GM21786 (cell line): ENCODE measurements at regions not wholly inside any gene's neighbourhood (a gene's known extent, or its start where the extent isn't known, plus 50 kb on each side); places are given as distances from the start of the nearest gene placed in this dataset.

ENCODE experiments used
- ATAC-seq: cut with Tn5 transposase; IDR thresholded peaks from one replicate; pipeline ENCODE4 v1.9.1; 2021; ENCODE audit not compliant: unreplicated experiment

- no peak for ATAC-seq
These were observed 91.8 kb upstream of the ST6GAL2 start for GRCh38 chr2:106977717-106978116.

- no peak for ATAC-seq
These were observed 92.7 kb upstream of the ST6GAL2 start for GRCh38 chr2:106978647-106979046.

DNA sequence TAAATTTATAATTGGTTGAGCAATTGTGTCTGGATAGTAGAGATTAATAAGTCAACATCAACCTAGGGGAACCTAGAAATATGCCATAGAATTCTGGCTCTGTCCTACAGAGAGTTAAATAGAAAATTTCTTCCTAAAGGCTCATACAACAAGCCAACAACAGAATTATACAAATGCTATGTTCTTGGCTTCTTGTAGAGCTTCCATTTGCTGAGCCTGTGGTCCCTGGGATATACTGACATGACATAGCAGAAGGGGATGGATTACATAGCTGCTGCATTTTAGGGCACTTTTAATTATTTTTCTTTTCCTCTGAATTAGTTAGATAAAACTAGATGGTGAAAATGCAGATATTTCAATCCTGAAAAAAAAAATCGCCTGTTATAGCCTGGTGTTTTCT, 95.5 kb upstream of the ST6GAL2 start:
- ATAC-seq: no peak

- no peak for ATAC-seq
These were observed 96.4 kb upstream of the ST6GAL2 start for GRCh38 chr2:106982350-106982749.

DNA sequence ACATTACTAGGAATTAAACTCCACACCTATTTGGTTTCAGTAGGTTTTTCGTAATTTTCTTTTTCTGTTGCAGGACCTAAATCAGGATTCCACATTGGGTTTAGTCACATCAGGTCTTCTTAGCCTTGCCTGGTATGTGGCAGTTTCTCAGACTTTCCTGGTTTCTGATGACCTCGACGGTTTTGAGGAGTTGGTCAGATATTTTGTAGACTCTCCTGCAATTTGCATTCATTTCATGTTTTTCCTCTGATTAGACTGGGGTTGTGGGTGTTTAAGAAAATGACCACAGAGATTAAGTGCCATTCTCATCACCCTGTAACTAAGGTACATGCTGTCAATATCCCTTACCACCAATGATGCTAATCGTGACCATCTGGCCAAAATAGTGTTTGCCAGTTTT, 97.3 kb upstream of the ST6GAL2 start:
- no peak for ATAC-seq

DNA sequence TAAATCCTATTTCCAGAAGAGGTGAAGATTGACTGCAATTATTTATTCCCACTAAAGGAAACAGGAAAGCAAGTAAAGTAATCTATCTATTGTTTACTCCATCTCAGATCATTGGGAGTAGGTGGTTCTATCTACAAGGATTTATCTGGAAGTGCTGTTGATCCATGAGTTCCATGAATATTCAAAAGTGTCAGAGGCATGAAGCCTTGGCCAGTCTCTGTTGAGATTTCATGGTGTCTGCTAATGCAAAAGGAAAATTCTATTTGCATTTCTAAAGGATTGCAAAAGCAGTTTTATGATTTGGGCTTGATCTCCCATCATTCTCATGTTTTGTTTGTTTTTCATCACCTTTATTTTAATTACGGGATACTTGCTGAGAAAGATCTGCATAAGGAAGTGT, 102.4 kb upstream of the ST6GAL2 start:
- ATAC-seq: no peak

DNA sequence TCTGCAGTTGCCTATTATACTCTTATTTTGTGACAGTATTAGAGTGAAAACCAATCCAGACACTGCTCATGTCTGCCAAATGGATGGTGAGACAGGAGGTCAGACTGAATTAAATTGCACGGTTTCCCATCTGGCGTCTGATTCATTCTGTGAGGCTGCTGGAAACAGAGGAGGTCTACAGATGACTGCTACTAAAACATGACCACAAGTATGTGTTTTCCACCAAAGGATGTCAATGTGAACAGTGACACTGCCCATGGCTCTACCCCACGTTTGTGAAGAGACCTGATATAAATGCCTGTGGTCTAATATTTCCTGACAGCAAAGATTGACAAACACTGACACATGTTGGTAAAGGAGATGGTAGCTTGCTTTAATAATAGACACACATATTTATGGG, 104.3 kb upstream of the ST6GAL2 start:
- no peak for ATAC-seq

DNA sequence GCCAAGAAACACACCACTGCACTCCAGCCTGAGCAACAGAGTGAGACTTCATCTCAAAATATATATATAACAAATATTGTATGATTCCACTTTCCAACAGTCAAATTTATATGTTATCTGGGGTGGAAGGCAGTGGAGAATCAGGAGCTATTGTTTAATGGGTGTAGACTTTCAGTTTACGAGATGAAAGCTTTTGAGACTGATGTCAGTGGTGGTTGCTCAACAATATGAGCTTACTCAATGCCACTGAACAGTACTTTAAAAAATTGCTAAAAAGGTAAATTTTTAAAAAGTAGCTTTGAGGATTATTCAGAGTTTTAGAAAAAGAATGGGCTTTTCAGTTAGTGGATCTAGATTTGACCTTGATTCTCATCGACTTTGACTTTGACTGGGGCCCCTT, 105.9 kb upstream of the ST6GAL2 start:
- ATAC-seq: no peak

DNA sequence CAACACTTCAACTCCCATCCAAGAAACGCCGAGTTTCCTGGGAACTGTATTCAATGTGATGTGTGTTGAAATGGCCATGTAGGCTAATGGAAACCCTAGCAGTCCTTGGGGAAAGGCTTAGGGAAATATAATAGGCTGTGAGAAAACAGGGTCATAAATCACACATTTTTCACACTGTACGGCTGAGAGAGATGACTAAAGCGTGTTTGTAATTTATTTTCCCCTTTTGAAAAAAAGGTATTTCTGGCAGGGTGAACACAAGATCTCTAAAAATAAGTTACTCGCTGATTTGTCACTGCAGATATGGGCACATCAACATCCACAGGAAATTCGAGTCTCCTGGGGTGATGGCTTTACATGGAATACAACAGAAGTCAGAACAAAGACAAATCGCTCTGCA, 109.6 kb upstream of the ST6GAL2 start:
- ATAC-seq: no peak

- no peak for ATAC-seq
These were observed 110.3 kb upstream of the ST6GAL2 start for GRCh38 chr2:106996171-106996769.

DNA sequence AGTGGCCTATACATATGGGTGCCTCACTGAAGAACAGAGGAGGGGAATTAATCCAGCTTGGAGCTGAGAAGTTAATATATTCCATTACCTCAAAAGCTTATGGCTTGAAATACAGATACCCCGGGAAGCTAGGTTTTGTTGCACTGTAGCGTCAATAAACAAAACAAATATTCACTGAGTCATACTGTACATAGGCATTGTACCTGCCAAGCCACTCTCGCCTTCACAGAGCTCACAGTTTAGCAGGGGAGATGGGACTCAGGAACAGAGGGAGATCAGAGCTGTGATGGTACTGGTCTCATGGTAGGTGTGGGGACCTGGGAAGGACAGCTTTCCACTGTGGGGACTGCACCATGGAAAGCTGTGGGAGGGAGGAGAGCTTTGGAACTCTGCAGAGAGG, 111.2 kb upstream of the ST6GAL2 start:
- no peak for ATAC-seq

DNA sequence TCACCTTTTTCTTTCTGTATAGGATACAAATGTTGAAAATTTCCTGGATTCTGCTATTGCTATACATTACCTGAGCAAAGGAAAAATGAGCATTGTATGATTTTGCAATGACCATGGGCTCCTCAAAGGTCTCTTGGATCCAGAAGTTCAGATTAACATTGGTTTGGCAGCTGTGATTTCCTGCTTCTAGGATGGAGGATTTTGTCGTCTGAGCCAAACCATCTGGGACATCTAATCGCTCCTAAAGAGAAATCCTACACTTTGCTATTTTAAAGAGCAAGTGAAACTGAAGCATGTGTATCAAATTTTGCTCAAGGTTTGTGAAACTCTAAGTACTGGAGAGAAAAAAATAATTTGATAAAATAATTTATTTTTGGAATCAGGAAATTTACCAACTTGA, 115.1 kb upstream of the ST6GAL2 start:
- no peak for ATAC-seq

DNA sequence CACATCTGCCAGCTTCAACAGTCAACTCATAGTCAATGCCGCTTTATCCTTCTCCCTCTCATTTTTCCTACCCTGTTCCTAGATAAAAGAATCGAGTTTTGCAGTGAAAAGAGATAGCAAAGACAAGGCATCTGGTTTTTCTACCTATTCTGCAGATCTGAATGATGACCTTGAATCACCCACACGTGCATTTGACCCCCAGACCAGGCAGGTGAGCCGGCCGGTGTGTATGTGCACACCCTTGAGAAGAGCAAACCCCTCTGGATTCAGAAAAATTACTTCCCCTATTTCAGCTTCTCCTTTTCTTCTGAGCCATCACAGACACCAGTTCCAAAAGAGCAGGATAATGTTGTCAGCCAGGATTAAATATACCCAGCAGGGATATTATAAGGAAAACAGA, 115.6 kb upstream of the ST6GAL2 start:
- no peak for ATAC-seq

DNA sequence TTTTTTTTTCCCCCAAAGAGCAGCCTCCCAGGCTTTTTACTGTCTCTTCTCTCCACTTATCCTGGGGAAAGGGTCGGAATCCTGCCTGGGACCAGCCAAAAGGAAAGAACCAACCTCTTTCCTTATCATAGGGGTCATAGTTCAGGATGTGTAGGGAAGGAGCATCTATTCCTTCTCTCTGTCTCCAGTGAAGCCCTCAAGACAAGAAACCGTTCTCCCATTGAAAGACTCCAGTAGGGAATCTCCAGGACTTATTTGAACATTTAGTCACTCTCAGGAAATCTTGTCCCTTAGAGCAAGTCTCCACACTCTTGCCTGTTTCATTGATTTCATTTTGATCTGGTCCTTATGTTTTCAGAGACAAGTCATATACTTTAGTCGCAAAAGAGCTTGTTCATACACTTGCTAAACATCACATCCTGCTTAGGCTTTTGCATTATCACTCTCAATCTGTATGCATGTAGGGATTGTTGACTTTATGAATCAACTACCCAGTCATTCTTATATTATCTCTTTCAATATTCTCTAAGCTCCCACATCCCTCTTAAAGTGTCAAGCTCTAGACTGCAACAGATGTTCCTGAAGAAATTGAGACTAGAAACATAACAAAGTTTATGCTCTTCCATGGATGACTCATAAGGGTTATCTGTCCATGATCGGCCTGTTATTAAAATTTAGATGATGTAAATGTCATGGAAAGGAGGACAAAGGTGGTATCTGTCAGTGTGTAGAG, 116.2 kb upstream of the ST6GAL2 start:
- no peak for ATAC-seq

DNA sequence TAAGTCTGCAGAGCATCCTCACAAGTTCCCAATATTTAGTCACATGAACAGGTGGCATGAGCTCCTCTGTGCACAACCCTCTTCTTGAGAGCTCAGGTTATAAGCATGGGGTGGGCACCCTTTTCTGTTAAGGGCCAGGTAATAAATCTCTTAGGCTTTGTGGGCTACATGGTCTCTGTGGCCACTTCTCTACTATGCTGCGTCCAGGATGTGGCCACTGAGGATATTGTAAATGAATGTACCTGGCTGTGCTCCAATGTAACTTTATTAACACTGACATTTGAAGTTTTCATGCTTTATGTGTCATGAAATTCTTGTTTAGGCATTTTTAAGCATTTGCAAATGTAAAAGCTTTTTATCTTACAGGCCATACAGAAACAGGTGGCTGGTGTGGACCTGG, 116.8 kb upstream of the ST6GAL2 start:
- ATAC-seq: no peak

DNA sequence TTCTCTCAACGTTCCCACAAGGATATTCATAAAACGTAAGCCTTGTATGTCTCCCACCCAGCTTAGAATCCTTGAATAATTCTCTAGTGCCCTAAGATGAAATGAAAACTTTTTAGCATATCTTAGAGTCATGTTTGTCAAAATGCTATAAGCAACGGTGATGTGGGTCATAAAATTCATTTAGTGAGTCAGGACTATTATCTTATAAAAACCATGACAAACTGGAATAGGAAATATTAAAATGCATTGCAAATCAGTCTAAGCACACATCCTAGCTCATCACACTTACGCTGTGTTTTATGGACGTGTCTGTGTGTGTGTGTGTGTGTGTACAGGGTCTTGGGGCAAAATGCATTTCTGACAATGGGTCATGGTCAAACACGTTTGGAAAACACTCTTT, 119.9 kb upstream of the ST6GAL2 start:
- ATAC-seq: no peak

DNA sequence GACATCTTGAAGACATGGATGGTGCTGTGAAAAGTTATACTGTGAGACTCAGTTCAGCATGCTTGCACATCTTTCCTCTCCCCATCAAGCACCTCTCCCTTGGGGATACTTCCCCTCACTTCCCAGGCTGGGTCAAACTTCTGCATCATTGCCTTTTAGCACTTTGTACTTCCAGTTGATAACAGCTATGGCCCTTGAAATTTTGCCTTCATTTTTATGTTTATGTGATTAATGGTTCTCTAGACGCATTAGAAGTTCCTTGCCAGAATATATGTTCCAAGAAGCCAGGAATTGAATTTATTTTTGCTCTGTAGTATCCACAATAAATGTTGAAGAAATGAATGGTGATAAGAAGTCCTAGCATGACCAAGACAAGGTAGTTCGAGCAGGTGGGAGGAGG, 120.9 kb upstream of the ST6GAL2 start:
- ATAC-seq: no peak

DNA sequence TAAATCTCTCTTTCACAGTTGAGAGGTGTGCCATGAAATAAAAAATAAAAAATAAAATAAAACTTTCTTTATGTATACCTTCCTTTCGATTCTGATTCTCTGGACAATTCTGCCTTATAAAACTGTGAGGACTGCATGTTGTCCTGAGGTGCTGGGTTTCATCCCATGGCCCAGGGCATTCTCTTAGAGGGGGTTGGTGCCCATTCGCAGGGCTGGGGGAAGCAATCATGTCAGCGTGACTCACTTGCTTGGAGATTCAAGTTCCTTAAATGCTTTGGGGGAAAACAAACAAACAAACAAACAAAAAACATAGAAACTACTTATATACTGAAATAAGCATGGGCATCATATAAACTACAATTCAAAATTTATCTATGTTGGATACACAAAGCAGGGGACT, 122.0 kb upstream of the ST6GAL2 start:
- no peak for ATAC-seq

- ATAC-seq: no peak
These were observed 122.9 kb upstream of the ST6GAL2 start for GRCh38 chr2:107008843-107009242.

DNA sequence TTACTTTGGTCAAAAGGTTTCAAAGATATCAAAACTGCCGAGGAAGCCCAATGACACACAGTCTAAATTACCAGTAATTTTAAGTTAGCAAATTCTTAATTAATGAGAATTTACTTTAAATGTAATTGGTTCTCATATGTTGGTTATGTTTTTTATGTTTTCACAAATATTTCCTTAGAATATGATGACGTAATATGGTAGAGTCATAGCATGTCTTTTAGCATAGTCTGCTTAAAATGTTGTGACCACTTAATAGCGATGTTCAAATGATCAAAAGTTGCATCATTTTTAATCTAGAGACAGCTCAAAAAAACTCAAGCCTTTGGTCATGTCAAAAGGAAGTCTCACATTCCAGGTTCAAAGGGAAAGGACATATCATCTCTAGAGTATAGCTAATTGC, 123.3 kb upstream of the ST6GAL2 start:
- no peak for ATAC-seq

DNA sequence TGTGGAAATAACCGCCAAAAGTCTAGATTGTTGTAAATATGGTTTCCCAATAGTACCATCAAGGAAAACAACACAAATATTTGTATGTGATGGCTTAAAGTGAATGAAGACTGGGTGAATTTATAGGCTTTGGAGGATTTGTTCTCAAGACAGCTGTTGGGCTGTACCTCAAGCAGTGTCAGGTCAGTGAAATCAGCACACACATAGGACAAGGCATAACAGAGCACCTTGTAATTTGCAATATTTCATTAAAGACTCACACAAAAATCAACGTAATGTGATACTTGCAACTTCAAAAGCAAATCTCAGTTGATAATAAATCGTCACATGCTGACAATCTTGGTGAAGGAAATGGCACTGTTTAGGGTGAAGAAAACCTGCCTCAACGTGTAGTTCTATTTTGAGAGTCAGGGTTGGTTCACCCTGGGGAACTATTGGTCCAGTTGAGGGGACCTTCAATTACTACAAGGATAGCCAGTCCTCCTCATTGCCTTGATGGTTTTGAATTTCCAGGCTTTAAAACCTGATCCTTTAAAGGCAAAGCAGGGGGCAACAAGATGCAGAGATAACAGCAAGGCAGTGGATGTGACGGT, 126.8 kb upstream of the ST6GAL2 start:
- no peak for ATAC-seq

GRCh38 chr2:107013884-107014283, 127.9 kb upstream of the ST6GAL2 start:
- no peak for ATAC-seq

GRCh38 chr2:107018366-107018765, 132.4 kb upstream of the ST6GAL2 start:
- ATAC-seq: no peak
